IMR-90 (cell line): ENCODE measurements at regions not wholly inside any gene's neighbourhood (a gene's known extent, or its start where the extent isn't known, plus 50 kb on each side); places are given as distances from the start of the nearest gene placed in this dataset.

Source experiments
- ATAC-seq: fragments of 200-7000 bp; cut with Tn5 transposase; 2 replicates; pipeline ENCODE4 v1.9.1; 2020; ENCODE audit warnings: low read depth, mild to moderate bottlenecking, moderate library complexity
- BruUV-seq: library from RNA; stranded (reverse); fragments of 400-500 nt; replicated peaks from 2 replicates; lab custom pipeline; 2021; lab: Mats Ljungman, UMichigan
- CTCF ChIA-PET: fragments of 300-600 bp; formaldehyde crosslinking; extraction: SDS; loops from one replicate; lab custom pipeline; 2021; ENCODE audit warnings: antibody characterized with exemption; lab: Yijun Ruan, JAX
- POLR2A ChIA-PET: fragments of 300-600 bp; sonication (Branson Sonifier 250); formaldehyde crosslinking; loops from one replicate; lab custom pipeline; 2022; ENCODE audit warnings: antibody characterized with exemption; ENCODE audit not compliant: unreplicated experiment; lab: Charles Lee
- DNase-seq: peaks from one replicate; pipeline ENCODE4 v3.0.0; 2013
- H2AFZ ChIP-seq: replicated peaks from 2 replicates; pipeline ENCODE3; 2013; ENCODE audit warnings: low read length, mild to moderate bottlenecking; ENCODE audit not compliant: poor library complexity
- H2AK5ac ChIP-seq: 2 replicates; pipeline ENCODE4 v1.6.1; 2013; ENCODE audit warnings: low read depth, low read length, inconsistent platforms
- H2AK9ac ChIP-seq: replicated peaks from 2 replicates; pipeline ENCODE3; 2013; ENCODE audit warnings: mild to moderate bottlenecking, low read depth, low read length, moderate library complexity; ENCODE audit not compliant: poor library complexity
- H2BK120ac ChIP-seq: 2 replicates; pipeline ENCODE4 v1.6.1; 2013; ENCODE audit warnings: low read depth, low read length, inconsistent platforms
- H2BK15ac ChIP-seq: 3 replicates; pipeline ENCODE4 v1.6.1; 2013; ENCODE audit warnings: low read depth, low read length, inconsistent platforms
- H2BK20ac ChIP-seq: 2 replicates; pipeline ENCODE4 v1.6.1; 2013; ENCODE audit warnings: low read depth, mild to moderate bottlenecking, inconsistent platforms, low read length, moderate library complexity
- H2BK5ac ChIP-seq: 2 replicates; pipeline ENCODE4 v1.6.1; 2013; ENCODE audit warnings: mild to moderate bottlenecking, low read depth, low read length, inconsistent platforms; ENCODE audit not compliant: poor library complexity, severe bottlenecking
- H3K14ac ChIP-seq: replicated peaks from 2 replicates; pipeline ENCODE4 v1.6.1; 2013; ENCODE audit warnings: low read depth, low read length, inconsistent platforms
- H3K18ac ChIP-seq: 2 replicates; pipeline ENCODE4 v1.6.1; 2013; ENCODE audit warnings: low read depth, low read length, control low read depth
- H3K23ac ChIP-seq: 2 replicates; pipeline ENCODE4 v1.6.1; 2013; ENCODE audit warnings: low read depth, low read length, inconsistent platforms
- H3K27ac ChIP-seq: 2 replicates; pipeline ENCODE4 v1.5.1; 2013; ENCODE audit warnings: mild to moderate bottlenecking, control low read depth, low read length; ENCODE audit not compliant: insufficient read depth
- H3K27me3 ChIP-seq: 2 replicates; pipeline ENCODE4 v1.6.1; 2013; ENCODE audit warnings: low read length; ENCODE audit not compliant: control insufficient read depth, insufficient read depth
- H3K36me3 ChIP-seq: 2 replicates; pipeline ENCODE4 v1.6.1; 2013; ENCODE audit warnings: low read length, mixed read lengths; ENCODE audit not compliant: control insufficient read depth, insufficient read depth
- H3K4ac ChIP-seq: 2 replicates; pipeline ENCODE4 v1.6.1; 2013; ENCODE audit warnings: low read depth, low read length, inconsistent platforms
- H3K4me1 ChIP-seq: 2 replicates; pipeline ENCODE4 v1.6.1; 2013; ENCODE audit warnings: low read length, mixed read lengths; ENCODE audit not compliant: control insufficient read depth, insufficient read depth
- H3K4me2 ChIP-seq: 2 replicates; pipeline ENCODE4 v1.6.1; 2013; ENCODE audit warnings: low read depth, mild to moderate bottlenecking, control low read depth, low read length, moderate library complexity
- H3K4me3 ChIP-seq: 2 replicates; pipeline ENCODE4 v1.5.1; 2013; ENCODE audit warnings: low read depth, mild to moderate bottlenecking, control low read depth, low read length, moderate library complexity; ENCODE audit not compliant: insufficient read depth
- H3K56ac ChIP-seq: 2 replicates; pipeline ENCODE4 v1.6.1; 2013; ENCODE audit warnings: low read length, inconsistent platforms; ENCODE audit not compliant: insufficient read depth; ENCODE audit errors: extremely low read depth
- H3K79me1 ChIP-seq, 2 experiments: 2 replicates each; pipeline ENCODE4 v1.6.1; 2013; ENCODE audit warnings: low read length in 2 of 2, inconsistent platforms in 1 of 2, low read depth in 1 of 2
- H3K9ac ChIP-seq: 2 replicates; pipeline ENCODE4 v1.6.1; 2013; ENCODE audit warnings: low read depth, low read length, control low read depth
- H3K9me1 ChIP-seq: 2 replicates; pipeline ENCODE4 v1.6.1; 2013; ENCODE audit warnings: low read length, inconsistent platforms; ENCODE audit not compliant: insufficient read depth
- H3K9me3 ChIP-seq: 2 replicates; pipeline ENCODE4 v1.6.1; 2013; ENCODE audit warnings: low read length; ENCODE audit not compliant: control insufficient read depth, insufficient read depth
- H4K20me1 ChIP-seq: 2 replicates; pipeline ENCODE4 v1.6.1; 2013; ENCODE audit warnings: low read length, inconsistent platforms; ENCODE audit not compliant: insufficient read depth
- H4K5ac ChIP-seq: 2 replicates; pipeline ENCODE4 v1.6.1; 2013; ENCODE audit warnings: mild to moderate bottlenecking, low read depth, low read length, control low read depth
- H4K8ac ChIP-seq, 2 experiments: 2 replicates each; pipeline ENCODE4 v1.6.1; 2013; ENCODE audit warnings: low read depth in 2 of 2, low read length in 2 of 2, control low read depth in 1 of 2, inconsistent platforms in 1 of 2
- H4K91ac ChIP-seq: 2 replicates; pipeline ENCODE4 v1.6.1; 2013; ENCODE audit warnings: low read depth, low read length, inconsistent platforms; ENCODE audit not compliant: insufficient read depth
- FOS ChIP-seq: fragments of 150-350 bp; IDR thresholded peaks from 2 replicates; pipeline ENCODE4 v1.6.1; 2016; ENCODE audit warnings: low read depth, low read length
- MAFK ChIP-seq: IDR thresholded peaks from 2 replicates; pipeline ENCODE4 v1.6.1; 2012; ENCODE audit warnings: low read depth, low read length, improper control_type of control experiment
- MAZ ChIP-seq: IDR thresholded peaks from 2 replicates; pipeline ENCODE4 v1.6.1; 2012; ENCODE audit warnings: low read depth, mild to moderate bottlenecking, low read length, improper control_type of control experiment, moderate library complexity, borderline replicate concordance
- MXI1 ChIP-seq: IDR thresholded peaks from 2 replicates; pipeline ENCODE4 v1.6.1; 2012; ENCODE audit warnings: low read depth, mild to moderate bottlenecking, low read length, moderate library complexity, borderline replicate concordance
- RFX5 ChIP-seq: IDR thresholded peaks from 2 replicates; pipeline ENCODE4 v1.8.0; 2012; ENCODE audit warnings: low read depth, mild to moderate bottlenecking, low read length, moderate library complexity
- WGBS, 2 experiments: methylation state at CpG; one replicate each; pipeline versions ENCODE4 v1.1.5 to v1.1.7; 2013; ENCODE audit warnings: missing lambda C conversion rate in 2 of 2; ENCODE audit not compliant: insufficient read length in 1 of 2; ENCODE audit errors: extremely low coverage in 2 of 2; 5-methylcytosine and 5-hydroxymethylcytosine counted together
- dilution Hi-C: fragments of 300-500 bp; cut with HindIII; formaldehyde crosslinking; loops from one replicate; pipeline ENCODE4 v1.14.3; 2018; ENCODE audit warnings: low sequenced_read_pairs; ENCODE audit not compliant: unreplicated experiment
- in situ Hi-C: fragments of 300-500 bp; cut with MboI; formaldehyde crosslinking; loops from 3 replicates; pipeline ENCODE4 v1.14.3; 2019; ENCODE audit warnings: low sequenced_read_pairs, inconsistent platforms, mixed read lengths
- intact Hi-C: fragments of 100-400 bp; cut with micrococcal nuclease; formaldehyde crosslinking; loops from 2 replicates; pipeline ENCODE4 v1.10.0; 2022
- TF ChIP-seq, protein P1 (sequence below): fragments of 150-350 bp; IDR thresholded peaks from 2 replicates; pipeline ENCODE4 v1.6.1; 2017; ENCODE audit warnings: mild to moderate bottlenecking, antibody characterized with exemption, low read length, low read depth

DNA sequence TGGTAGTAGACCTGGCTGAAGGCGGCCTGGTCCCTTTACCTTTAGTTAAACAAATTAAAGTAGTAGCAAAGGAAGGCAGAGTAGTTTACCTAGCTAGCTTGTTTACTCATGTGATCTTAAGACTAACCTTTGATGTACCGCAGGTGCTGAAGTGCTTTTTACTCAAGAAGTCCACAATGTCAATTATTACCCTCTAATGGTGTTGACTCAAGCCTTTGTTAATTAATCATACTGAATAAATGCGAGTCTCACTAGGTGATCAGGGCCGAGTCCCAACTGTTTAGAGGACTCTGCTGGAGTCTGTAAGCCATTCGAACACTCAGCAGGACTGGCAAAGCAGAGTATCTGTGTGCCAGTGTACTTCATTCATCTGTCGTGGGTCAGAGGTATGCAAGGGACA, 381.1 kb upstream of the NCAM2 start:
- no peak for ATAC-seq
- Histone ChIP-seq H3K9me3 (peaks cover 11% of the 10 kb centered on the region; the same call in 1 of the 2 replicates), H3K27me3 (no peaks in the 10 kb centered on the region), H3K79me1 (no peaks in the 10 kb centered on the region), H4K8ac (no peak overlapping the region), H2AK5ac (no peak overlapping the region), H4K20me1 (no peaks in the 10 kb centered on the region), H3K4ac (no peak overlapping the region), H2BK5ac (no peak overlapping the region), H3K27ac (no peak overlapping the region), H2BK20ac (no peak overlapping the region), H3K56ac (no peak overlapping the region), H2AK9ac (no peak overlapping the region), H2BK120ac (no peak overlapping the region), H3K4me2 (no peak overlapping the region), H3K9me1 (no peaks in the 10 kb centered on the region), H3K14ac (no peak overlapping the region), H3K4me3 (no peak overlapping the region), H4K91ac (no peak overlapping the region), H3K36me3 (no peaks in the 10 kb centered on the region), H3K23ac (no peak overlapping the region), H4K5ac (no peak overlapping the region), H3K9ac (no peak overlapping the region), H3K4me1 (no peaks in the 10 kb centered on the region), H2AFZ (no peak overlapping the region), H3K18ac (no peak overlapping the region), H2BK15ac (no peak overlapping the region)
- TF ChIP-seq RFX5, result no peak
- TF ChIP-seq MXI1, result no peak
- TF ChIP-seq FOS, result no peak
- TF ChIP-seq, protein P1, sequence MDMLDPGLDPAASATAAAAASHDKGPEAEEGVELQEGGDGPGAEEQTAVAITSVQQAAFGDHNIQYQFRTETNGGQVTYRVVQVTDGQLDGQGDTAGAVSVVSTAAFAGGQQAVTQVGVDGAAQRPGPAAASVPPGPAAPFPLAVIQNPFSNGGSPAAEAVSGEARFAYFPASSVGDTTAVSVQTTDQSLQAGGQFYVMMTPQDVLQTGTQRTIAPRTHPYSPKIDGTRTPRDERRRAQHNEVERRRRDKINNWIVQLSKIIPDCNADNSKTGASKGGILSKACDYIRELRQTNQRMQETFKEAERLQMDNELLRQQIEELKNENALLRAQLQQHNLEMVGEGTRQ, result no peak
- TF ChIP-seq MAFK, result no peak
- no peak for TF ChIP-seq MAZ
- no CpG with 5 or more reads among the region's 6 CpGs for WGBS, 2 experiments
- CTCF ChIA-PET, result no interaction called here
- dilution Hi-C loops (no loop called here), in situ Hi-C loops (no loop called here), intact Hi-C loops (no loop called here)
- DNase-seq, result no peak
- POLR2A ChIA-PET, result no interaction called here
- no TSS peak for BruUV-seq
